ENCODE measurements at regions not wholly inside any gene's neighbourhood (a gene's known extent, or its start where the extent isn't known, plus 50 kb on each side); places are given as distances from the start of the nearest gene placed in this dataset.

GRCh38 chrX:95791876-95792275, 892.8 kb upstream of the DIAPH2 start:
- no peak for TF ChIP-seq CTCF (IDR thresholded peaks at IDR 0.05; ENCODE audit: insufficient read depth, low read length)
- no peak overlapping the region for H3K4me3 ChIP-seq (ENCODE audit: low read depth, low read length)
- DNase-seq (ENCODE audit: low read depth) = no peak

- no peak overlapping the region for H3K4me3 ChIP-seq (ENCODE audit: low read depth, low read length)
- DNase-seq (ENCODE audit: low read depth) = no peak
- TF ChIP-seq CTCF (IDR thresholded peaks at IDR 0.05; ENCODE audit: insufficient read depth, low read length) = no peak
Observed at GRCh38 chrX:95797344-95797743, 887.3 kb upstream of the DIAPH2 start.

DNA sequence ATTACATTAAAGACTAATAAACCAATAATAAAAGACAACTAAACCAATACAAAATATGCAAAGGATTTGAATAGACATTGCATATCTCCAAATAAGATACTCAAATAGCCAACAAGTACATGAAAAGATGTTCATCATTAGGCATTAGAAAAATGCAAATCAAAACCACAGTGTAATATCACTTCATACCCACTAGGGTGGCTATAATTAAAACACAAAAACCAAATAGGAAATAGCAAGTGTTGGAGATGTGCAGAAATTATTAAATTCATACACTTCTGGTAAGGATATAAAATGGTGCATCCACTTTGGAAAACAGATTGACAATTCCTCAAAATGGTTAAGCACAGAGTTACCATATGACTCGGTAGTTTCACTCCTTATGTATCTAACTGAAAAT, 860.8 kb upstream of the DIAPH2 start:
- TF ChIP-seq CTCF (IDR thresholded peaks at IDR 0.05; ENCODE audit: insufficient read depth, low read length) = peak; percentile 36
- H3K4me3 ChIP-seq (ENCODE audit: low read depth, low read length) = no peak overlapping the region
- DNase-seq (ENCODE audit: low read depth) = no peak

DNA sequence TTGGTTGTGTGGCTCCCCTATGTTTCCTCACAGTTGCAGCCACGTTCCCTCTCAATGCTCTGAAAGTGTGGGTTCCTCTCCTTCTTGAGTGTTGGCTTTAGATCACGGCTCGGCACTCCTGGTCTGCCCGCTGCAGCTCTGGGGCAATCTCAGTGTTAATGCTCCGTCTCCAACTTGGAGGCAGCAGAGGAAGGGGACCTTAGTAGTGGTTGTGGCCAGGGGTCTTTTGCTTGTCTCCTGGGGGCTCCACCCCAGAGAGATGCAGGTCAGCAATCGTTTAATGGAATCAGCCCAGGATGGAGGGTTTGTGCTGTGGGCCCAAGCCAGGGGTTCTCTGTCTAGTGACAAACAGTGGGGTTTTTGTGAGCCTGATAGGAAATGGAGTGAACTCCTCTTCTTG, 849.4 kb upstream of the DIAPH2 start:
- DNase-seq (ENCODE audit: low read depth) = no peak
- no peak for TF ChIP-seq CTCF (IDR thresholded peaks at IDR 0.05; ENCODE audit: insufficient read depth, low read length)
- no peak overlapping the region for H3K4me3 ChIP-seq (ENCODE audit: low read depth, low read length)

- no peak for DNase-seq (ENCODE audit: low read depth)
- H3K4me3 ChIP-seq (ENCODE audit: low read depth, low read length) = no peak overlapping the region
- TF ChIP-seq CTCF (IDR thresholded peaks at IDR 0.05; ENCODE audit: insufficient read depth, low read length) = no peak
Observed at GRCh38 chrX:95836517-95836916, 848.1 kb upstream of the DIAPH2 start.

- no peak for DNase-seq (ENCODE audit: low read depth)
- no peak for TF ChIP-seq CTCF (IDR thresholded peaks at IDR 0.05; ENCODE audit: insufficient read depth, low read length)
- no peak overlapping the region for H3K4me3 ChIP-seq (ENCODE audit: low read depth, low read length)
Observed at GRCh38 chrX:95841863-95842262, 842.8 kb upstream of the DIAPH2 start.

- DNase-seq (ENCODE audit: low read depth) = no peak
- no peak for TF ChIP-seq CTCF (IDR thresholded peaks at IDR 0.05; ENCODE audit: insufficient read depth, low read length)
Observed at GRCh38 chrX:95860127-95860526, 824.5 kb upstream of the DIAPH2 start.

More at GRCh38 chrX:95860127-95860526, 824.5 kb upstream of the DIAPH2 start:
- no peak overlapping the region for H3K4me3 ChIP-seq (ENCODE audit: low read depth, low read length)

Data from fibroblast of the aortic adventitia (primary cell).